GM21515 (cell line): ENCODE measurements at regions not wholly inside any gene's neighbourhood (a gene's known extent, or its start where the extent isn't known, plus 50 kb on each side); places are given as distances from the start of the nearest gene placed in this dataset.
"Not testable (repeated sequence)": the region's sequence is repeated elsewhere in the genome, so short reads cannot be mapped to it uniquely, and the experiment has no call there.

Experiments
- ATAC-seq: cut with Tn5 transposase; IDR thresholded peaks from one replicate; pipeline ENCODE4 v1.9.1; 2021; ENCODE audit not compliant: unreplicated experiment

DNA sequence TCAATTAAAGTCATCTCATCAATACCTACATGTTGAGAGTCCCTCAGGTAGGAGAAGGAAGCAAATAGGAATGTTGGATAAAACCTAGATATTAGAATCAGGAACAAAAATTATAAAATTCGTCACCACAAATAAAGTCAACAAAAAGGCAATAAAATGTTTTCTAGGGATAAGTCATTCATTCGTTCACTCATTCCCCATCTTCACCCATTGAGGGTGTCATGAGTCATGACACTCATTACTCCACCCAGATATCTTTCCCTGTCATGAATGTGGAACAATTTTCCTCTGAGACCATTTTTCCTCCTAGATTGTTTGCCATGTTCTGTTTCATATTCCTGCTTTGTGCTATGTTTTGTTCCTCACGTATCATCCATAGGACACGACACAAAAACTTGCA lies 50.9 kb upstream of the OLIG3 start:
- ATAC-seq: no peak

DNA sequence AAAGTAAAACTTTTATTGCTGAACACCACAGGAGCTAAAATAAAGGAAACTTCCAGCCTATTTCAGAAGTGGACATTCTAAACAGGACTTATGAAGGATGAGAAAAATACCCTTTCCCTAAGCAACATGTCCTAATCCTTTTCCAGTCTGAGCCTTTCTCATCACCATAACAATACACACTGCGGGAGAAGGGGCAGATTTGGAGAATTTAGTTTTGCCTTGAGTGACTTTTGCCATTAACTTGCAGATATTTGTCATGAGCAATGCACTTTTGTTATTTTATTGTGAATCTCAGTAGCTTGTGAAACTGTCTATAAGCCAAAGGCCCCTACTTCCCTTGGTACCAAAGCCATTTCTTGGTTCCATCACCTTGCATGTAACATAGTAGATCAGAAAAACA lies 53.0 kb upstream of the OLIG3 start:
- ATAC-seq: no peak

DNA sequence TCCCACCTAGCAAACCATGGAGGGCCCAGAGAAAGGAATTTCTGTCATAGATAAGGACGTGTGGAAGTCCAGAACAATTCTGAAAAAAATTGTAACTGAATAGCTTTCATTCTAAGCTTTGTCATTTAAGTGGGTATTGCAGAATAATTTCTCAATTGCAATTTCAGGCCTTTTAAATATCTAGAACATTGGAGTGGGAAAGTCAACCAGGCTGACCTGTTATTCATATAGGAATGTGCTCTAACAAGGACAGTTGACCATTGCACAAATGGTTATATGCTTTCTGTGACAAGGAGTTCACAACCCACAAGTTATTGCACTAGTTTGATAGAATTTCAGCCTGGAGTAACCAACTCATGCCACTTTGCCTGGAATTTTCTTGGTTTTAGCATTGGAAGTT lies 53.4 kb upstream of the OLIG3 start:
- no peak for ATAC-seq

GRCh38 chr6:137549106-137549505 lies 54.9 kb upstream of the OLIG3 start:
- ATAC-seq: no peak

DNA sequence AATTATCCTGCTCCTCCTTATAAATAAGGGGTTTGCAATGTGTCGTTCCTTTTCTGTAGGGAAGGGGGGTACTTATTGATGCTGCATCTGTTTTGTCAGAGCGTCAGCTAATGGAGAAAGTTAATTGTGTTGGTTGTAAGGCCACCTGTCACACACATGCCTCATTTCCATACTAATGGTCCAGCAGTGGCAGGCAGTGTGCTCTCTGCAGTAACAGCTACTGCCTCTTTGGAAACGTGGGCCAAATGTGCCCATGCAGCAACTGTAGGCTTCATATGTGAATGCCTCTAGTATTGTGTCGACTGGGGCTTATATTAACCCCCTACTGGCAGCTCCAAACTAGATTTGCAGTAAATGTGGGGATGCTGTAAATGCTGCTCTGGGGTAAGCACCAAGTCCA lies 56.3 kb upstream of the OLIG3 start:
- no peak for ATAC-seq

DNA sequence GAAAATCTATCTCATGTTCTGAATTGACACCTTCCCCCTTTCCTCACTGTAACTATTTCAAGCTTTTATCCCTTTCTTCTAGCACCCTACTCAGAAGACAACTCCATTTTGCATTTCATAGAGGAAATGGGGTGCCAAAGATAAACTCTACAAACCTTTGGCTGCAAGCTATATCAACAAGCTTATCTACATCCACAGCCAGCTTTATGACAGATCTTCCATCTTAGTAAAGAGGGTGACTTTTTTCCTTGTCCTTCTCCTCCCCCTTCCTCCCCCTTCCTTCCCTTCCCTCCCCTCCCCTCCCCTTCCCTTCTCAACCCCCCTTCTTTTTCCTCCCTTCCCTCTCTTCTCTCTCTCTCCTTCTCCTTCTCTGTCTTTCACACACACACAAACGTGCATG lies 58.0 kb upstream of the OLIG3 start:
- no peak for ATAC-seq

DNA sequence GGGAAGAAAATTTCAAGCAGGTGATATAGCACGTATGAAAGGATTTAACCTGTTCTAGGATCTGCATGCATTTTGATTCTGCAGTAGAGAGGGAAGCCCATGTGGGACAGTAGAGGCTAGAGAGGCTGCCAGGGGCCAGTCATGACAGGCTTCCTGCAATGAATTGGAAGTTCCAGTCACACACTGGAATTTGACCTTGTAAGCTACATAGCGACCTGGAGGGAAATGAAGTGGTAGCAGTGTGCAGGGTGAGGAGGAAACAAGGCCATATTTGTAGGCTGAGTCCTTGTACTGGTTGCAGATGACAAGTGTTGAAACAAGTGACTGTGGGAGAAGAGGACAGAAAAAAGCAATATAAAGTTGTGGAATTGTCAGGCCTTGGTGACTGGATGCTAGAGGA lies 58.6 kb upstream of the OLIG3 start:
- no peak for ATAC-seq

GRCh38 chr6:137559521-137560183 lies 65.5 kb upstream of the OLIG3 start:
- not testable (repeated sequence) for ATAC-seq

DNA sequence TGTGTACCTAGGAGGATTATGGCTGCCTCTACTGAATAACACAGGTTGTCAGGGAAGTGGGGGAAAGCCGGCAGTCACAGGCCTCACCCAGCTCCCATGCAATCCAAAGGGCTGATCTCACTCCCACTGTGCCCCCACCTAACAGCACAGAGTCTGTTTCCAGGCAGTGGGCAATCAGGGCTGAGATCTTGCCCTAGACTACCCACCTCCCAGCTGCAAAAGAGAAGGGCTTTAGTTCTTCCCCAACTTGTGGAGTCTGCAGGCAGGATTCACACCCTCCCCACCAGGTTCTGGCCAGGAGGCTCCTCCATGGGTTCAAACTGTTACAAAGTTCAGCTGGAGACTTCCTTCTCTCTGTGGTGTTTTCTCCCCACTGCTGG lies 66.0 kb upstream of the OLIG3 start:
- no peak for ATAC-seq

- ATAC-seq: no peak
Measured at GRCh38 chr6:137568067-137568466, 73.9 kb upstream of the OLIG3 start.

DNA sequence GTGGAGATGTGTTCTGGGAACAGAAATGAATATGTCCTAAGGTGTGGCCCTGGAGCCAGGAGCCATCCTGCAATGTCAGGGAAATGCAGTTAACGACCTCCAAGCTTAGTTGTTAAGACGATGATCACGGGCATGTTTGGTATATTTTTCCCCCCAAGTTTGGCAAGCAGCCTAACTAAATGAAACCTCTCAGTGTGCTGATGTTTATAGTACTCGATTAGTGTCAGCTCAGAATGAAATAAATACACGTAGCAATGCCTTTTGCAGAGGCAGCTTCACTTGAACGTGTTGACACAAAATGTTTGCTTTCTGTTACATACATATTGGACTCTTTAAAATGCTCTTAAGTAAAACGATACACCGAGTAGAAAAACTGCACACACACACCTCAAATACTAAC lies 76.2 kb upstream of the OLIG3 start:
- no peak for ATAC-seq

DNA sequence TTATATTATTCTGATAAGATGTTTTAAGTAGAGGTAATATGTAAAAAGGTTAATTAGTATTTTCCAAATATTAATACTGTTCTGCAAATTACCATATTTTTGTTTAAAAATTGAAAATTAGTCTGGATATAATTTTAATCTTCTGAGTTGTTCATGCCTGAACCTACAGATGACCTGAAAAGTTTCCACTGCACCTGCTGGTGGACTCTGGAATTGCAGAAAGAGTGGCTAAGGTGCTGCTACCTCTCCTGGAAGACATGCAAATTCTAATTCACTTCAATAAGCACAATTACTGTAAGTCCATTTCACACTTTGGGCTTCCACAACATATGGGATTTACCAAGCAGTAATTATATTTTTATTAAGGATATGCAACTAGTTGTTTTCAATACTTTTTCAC lies 77.7 kb upstream of the OLIG3 start:
- ATAC-seq: peak; percentile 66

DNA sequence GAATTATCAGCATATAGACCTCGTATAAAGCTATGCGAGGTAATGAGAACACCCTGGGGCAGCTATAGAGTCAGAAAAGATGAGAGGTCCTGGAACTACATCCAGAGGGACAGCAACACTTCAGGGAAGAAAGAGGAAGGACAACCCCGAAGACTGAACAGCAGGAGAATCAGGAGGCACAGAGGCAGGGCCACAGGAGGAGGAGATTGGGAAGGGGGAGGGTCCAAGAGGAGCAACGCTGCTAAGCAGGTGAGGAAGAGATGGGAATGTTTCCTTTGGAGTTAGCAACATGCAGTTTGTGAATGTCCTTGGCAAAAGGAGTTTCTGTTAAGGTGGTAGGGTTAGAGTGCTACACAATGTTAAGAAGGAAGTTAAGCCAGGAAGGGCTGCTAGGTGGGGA lies 79.5 kb upstream of the OLIG3 start:
- ATAC-seq: no peak

DNA sequence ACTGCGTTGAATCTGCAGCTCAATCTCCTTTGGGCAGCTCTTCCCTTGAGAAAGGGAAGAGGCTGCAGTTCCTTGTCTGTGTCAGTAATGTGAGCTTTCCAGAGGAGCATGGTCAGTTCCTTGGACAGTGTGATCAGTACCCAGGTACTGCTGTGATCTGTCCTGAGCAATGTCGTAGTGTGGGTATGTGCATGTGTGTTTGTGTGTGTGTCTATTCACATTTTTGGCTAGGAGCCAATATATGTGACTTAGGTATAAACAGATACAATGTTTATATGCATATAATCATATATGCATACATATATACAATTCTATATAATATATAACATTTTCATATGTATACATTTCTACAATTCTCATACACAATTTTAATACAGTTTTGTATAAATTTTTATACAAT lies 85.4 kb upstream of the OLIG3 start:
- no peak for ATAC-seq

- peak; percentile 72 for ATAC-seq
Measured at GRCh38 chr6:137581019-137581707, 87.0 kb upstream of the OLIG3 start.

DNA sequence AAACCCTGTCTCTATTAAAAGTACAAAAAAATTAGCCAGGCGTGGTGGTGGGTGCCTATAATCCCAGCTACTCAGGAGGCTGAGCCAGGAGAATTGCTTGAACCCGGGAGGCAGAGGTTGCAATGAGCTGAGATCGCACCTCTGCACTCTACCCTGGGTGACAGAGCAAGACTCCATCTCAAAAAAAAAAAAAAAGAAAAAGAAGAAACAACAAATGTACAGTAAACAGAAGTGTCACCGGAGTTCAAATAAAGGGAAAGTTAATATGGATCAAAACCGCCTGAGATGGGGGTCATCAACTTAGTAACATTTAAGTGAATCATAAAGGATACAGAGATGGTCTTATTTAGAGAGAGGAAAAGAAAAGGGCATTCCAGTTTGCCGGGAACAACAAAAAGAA lies 89.3 kb upstream of the OLIG3 start:
- ATAC-seq: not testable (repeated sequence)

- no peak for ATAC-seq
Measured at GRCh38 chr6:137588472-137588871, 94.3 kb upstream of the OLIG3 start.

GRCh38 chr6:137589067-137589848 lies 95.1 kb upstream of the OLIG3 start:
- ATAC-seq: peak; percentile 100

DNA sequence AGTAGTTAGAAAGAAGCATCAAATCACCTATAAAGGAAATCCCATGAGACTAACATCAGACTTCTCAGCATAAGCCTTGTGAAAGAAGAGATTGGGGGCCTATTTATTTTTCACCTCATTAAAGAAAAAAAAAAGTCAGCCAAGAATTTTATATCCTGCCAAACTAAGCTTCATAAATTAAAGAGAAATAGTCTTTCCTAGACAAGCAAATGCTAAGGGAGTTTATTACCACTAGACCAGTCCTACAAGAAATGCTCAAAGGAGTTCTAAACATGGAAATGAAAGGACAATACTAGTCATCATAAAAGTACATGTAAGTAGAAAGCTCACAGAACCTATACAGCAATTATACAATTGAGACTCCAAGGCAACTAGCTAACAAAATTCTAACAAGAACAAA lies 96.5 kb upstream of the OLIG3 start:
- ATAC-seq: no peak

- no peak for ATAC-seq
Measured at GRCh38 chr6:137601471-137601870, 107.3 kb upstream of the OLIG3 start.

- ATAC-seq: no peak
Measured at GRCh38 chr6:137602313-137603197, 108.4 kb upstream of the OLIG3 start.
